H1 (cell line): ENCODE measurements at regions not wholly inside any gene's neighbourhood (a gene's known extent, or its start where the extent isn't known, plus 50 kb on each side); places are given as distances from the start of the nearest gene placed in this dataset.

Experiments used
- CTCF ChIA-PET: fragments of 300-600 bp; sonication (Branson Sonifier 250); formaldehyde crosslinking; loops from one replicate; lab custom pipeline; 2021; ENCODE audit not compliant: partially characterized antibody; lab: Charles Lee
- POLR2A ChIA-PET: fragments of 300-600 bp; sonication (Branson Sonifier 250); formaldehyde crosslinking; loops from one replicate; lab custom pipeline; 2021; ENCODE audit warnings: inconsistent platforms; ENCODE audit not compliant: partially characterized antibody; lab: Charles Lee
- DNase-seq, 2 experiments: peaks; one replicate each; pipeline versions ENCODE4 v3.0.0 to v3.0.0-alpha.2; 2010 to 2022; ENCODE audit warnings: low spot score in 2 of 2, low read depth in 1 of 2, mixed read lengths in 1 of 2
- FAIRE-seq: peaks from 2 replicates; lab custom pipeline; 2011; peaks lifted over from hg19 to GRCh38; lab: Jason Lieb, UNC
- H2AFZ ChIP-seq: 2 replicates; pipeline ENCODE4 v1.8.1; 2012; ENCODE audit warnings: low read length, inconsistent platforms
- H2AK5ac ChIP-seq: 2 replicates; pipeline ENCODE4 v1.6.1; 2013; ENCODE audit warnings: low read depth, low read length
- H2BK120ac ChIP-seq: replicated peaks from 2 replicates; pipeline ENCODE3; 2013; ENCODE audit warnings: low read depth, low read length, inconsistent platforms
- H2BK12ac ChIP-seq: 2 replicates; pipeline ENCODE4 v1.6.1; 2013; ENCODE audit warnings: low read depth, low read length
- H2BK15ac ChIP-seq: 2 replicates; pipeline ENCODE4 v1.6.1; 2013; ENCODE audit warnings: low read length
- H2BK20ac ChIP-seq: 2 replicates; pipeline ENCODE4 v1.6.1; 2013; ENCODE audit warnings: low read length
- H2BK5ac ChIP-seq: 2 replicates; pipeline ENCODE4 v1.6.1; 2013; ENCODE audit warnings: low read depth, low read length
- H3K14ac ChIP-seq: 2 replicates; pipeline ENCODE4 v1.6.1; 2013; ENCODE audit warnings: inconsistent platforms; ENCODE audit not compliant: insufficient read length
- H3K18ac ChIP-seq: 2 replicates; pipeline ENCODE4 v1.6.1; 2013; ENCODE audit warnings: low read length; ENCODE audit errors: extremely low read depth
- H3K23ac ChIP-seq: 2 replicates; pipeline ENCODE4 v1.6.1; 2013; ENCODE audit warnings: inconsistent platforms; ENCODE audit not compliant: insufficient read length
- H3K23me2 ChIP-seq: 2 replicates; pipeline ENCODE4 v1.6.1; 2013; ENCODE audit warnings: low read depth, low read length
- H3K27ac ChIP-seq: 2 replicates; pipeline ENCODE4 v1.6.1; 2011; ENCODE audit warnings: low read depth, low read length, inconsistent platforms
- H3K27me3 ChIP-seq, 4 experiments: replicated peaks in 1 of 4; 1 replicate in 1 of 4; 2 replicates in 3 of 4; pipeline versions ENCODE4 v1.6.1 to v1.8.1; 2011 to 2013; ENCODE audit warnings: low read length in 3 of 4, mild to moderate bottlenecking in 3 of 4, inconsistent platforms in 2 of 4, mixed read lengths in 2 of 4, moderate library complexity in 1 of 4; ENCODE audit not compliant: control insufficient read depth in 3 of 4, insufficient read depth in 3 of 4; ENCODE audit errors: extremely low read depth in 1 of 4
- H3K36me3 ChIP-seq, 4 experiments: 2 replicates each; pipeline versions ENCODE4 v1.6.1 to v1.8.1; 2011 to 2013; ENCODE audit warnings: mild to moderate bottlenecking in 4 of 4, low read length in 3 of 4, moderate library complexity in 2 of 4, control low read depth in 1 of 4, inconsistent platforms in 1 of 4; ENCODE audit not compliant: insufficient read depth in 4 of 4, control insufficient read depth in 2 of 4
- H3K4ac ChIP-seq: replicated peaks from 2 replicates; pipeline ENCODE3; 2013; ENCODE audit warnings: low read length, low read depth, mixed read lengths, inconsistent platforms; ENCODE audit not compliant: insufficient read length
- H3K4me1 ChIP-seq, 4 experiments: replicated peaks in 1 of 4; 1 replicate in 1 of 4; 2 replicates in 3 of 4; pipeline versions ENCODE4 v1.6.1 to v1.8.1; 2011 to 2013; ENCODE audit warnings: low read length in 3 of 4, inconsistent platforms in 2 of 4, mixed read lengths in 1 of 4; ENCODE audit not compliant: insufficient read depth in 4 of 4, control insufficient read depth in 3 of 4
- H3K4me2 ChIP-seq, 2 experiments: 2 replicates each; pipeline versions ENCODE4 v1.6.1 to v1.8.1; 2011 to 2013; ENCODE audit warnings: low read depth in 2 of 2, low read length in 2 of 2, control low read depth in 1 of 2, inconsistent platforms in 1 of 2, mild to moderate bottlenecking in 1 of 2; ENCODE audit not compliant: insufficient read depth in 1 of 2
- H3K4me3 ChIP-seq, 4 experiments: fragments of 200-600, 300-600 bp in 1 of 4; sonication (generic), shearing (Covaris generic), sonication (Bioruptor Twin) in 1 of 4; 2 replicates each; pipeline versions ENCODE4 v1.5.1 to v1.8.1; 2011 to 2016; ENCODE audit warnings: low read length in 4 of 4, low read depth in 3 of 4, control low read depth in 2 of 4, inconsistent platforms in 2 of 4, mild to moderate bottlenecking in 2 of 4, mixed read lengths in 1 of 4, moderate library complexity in 1 of 4; ENCODE audit not compliant: insufficient read depth in 2 of 4; ENCODE audit errors: extremely low read depth in 1 of 4
- H3K56ac ChIP-seq: replicated peaks from 2 replicates; pipeline ENCODE3; 2013; ENCODE audit warnings: low read depth, mild to moderate bottlenecking, mixed read lengths, low read length, inconsistent platforms; ENCODE audit not compliant: insufficient read length
- H3K79me1 ChIP-seq: 2 replicates; pipeline ENCODE4 v1.6.1; 2013; ENCODE audit warnings: low read depth, low read length, control low read depth
- H3K79me2 ChIP-seq, 2 experiments: 2 replicates each; pipeline versions ENCODE4 v1.6.1 to v1.8.1; 2012 to 2013; ENCODE audit warnings: low read length in 2 of 2, mild to moderate bottlenecking in 2 of 2, inconsistent platforms in 1 of 2; ENCODE audit not compliant: insufficient read depth in 2 of 2, control insufficient read depth in 1 of 2
- H3K9ac ChIP-seq, 4 experiments: replicated peaks in 1 of 4; 1 replicate in 1 of 4; 2 replicates in 3 of 4; pipeline versions ENCODE4 v1.6.1 to v1.8.1; 2011 to 2013; ENCODE audit warnings: low read depth in 3 of 4, low read length in 3 of 4, control low read depth in 2 of 4, mild to moderate bottlenecking in 2 of 4, moderate library complexity in 2 of 4, inconsistent platforms in 1 of 4; ENCODE audit errors: extremely low read depth in 1 of 4
- H3K9me3 ChIP-seq, 2 experiments: 2 replicates each; pipeline versions ENCODE4 v1.6.1 to v1.8.1; 2012 to 2013; ENCODE audit warnings: mild to moderate bottlenecking in 2 of 2, moderate library complexity in 2 of 2, control low read depth in 1 of 2, inconsistent platforms in 1 of 2, low read depth in 1 of 2, low read length in 1 of 2, mixed read lengths in 1 of 2; ENCODE audit not compliant: insufficient read depth in 2 of 2
- H4K20me1 ChIP-seq, 2 experiments: replicated peaks in 1 of 2; 2 replicates each; pipeline versions ENCODE3 to v1.8.1; 2011 to 2013; ENCODE audit warnings: inconsistent platforms in 2 of 2, low read length in 2 of 2, mild to moderate bottlenecking in 1 of 2; ENCODE audit not compliant: insufficient read depth in 2 of 2, control insufficient read depth in 1 of 2
- H4K5ac ChIP-seq: 2 replicates; pipeline ENCODE4 v1.6.1; 2013; ENCODE audit warnings: low read length, low read depth, mixed read lengths, inconsistent platforms; ENCODE audit not compliant: insufficient read length
- H4K8ac ChIP-seq: 2 replicates; pipeline ENCODE4 v1.8.0; 2013; ENCODE audit warnings: mild to moderate bottlenecking, moderate library complexity, low read length, inconsistent platforms; ENCODE audit not compliant: insufficient read depth; ENCODE audit errors: extremely low read depth
- H4K91ac ChIP-seq: replicated peaks from 2 replicates; pipeline ENCODE3; 2013; ENCODE audit warnings: low read length, mixed read lengths, inconsistent platforms; ENCODE audit not compliant: insufficient read length
- BRCA1 ChIP-seq: IDR thresholded peaks from 2 replicates; pipeline ENCODE4 v1.6.1; 2012; ENCODE audit warnings: low read depth, low read length, improper control_type of control experiment
- CBX5 ChIP-seq: fragments of 300-800, 300-1000 bp; sonication (generic); IDR thresholded peaks from 2 replicates; pipeline ENCODE4 v1.7.1; 2016; ENCODE audit warnings: antibody characterized with exemption, low read length, low read depth
- E2F6 ChIP-seq: IDR thresholded peaks from 2 replicates; pipeline ENCODE4 v1.6.1; 2012; ENCODE audit warnings: inconsistent platforms
- EZH2 ChIP-seq: fragments of 200-600 bp; sonication (generic); IDR thresholded peaks from 2 replicates; pipeline ENCODE4 v1.7.1; 2012; ENCODE audit warnings: low read depth, mild to moderate bottlenecking, moderate library complexity, low read length, inconsistent platforms; ENCODE audit not compliant: severe bottlenecking
- HDAC2 ChIP-seq, 2 experiments: fragments of 300-600 bp in 1 of 2; sonication (generic) in 1 of 2; IDR thresholded peaks; 2 replicates each; pipeline ENCODE4 v1.6.1; 2011 to 2012; ENCODE audit warnings: low read depth in 2 of 2, low read length in 2 of 2, mild to moderate bottlenecking in 2 of 2, moderate library complexity in 2 of 2, borderline replicate concordance in 1 of 2, inconsistent platforms in 1 of 2
- PHF8 ChIP-seq: fragments of 200-600 bp; sonication (generic); conservative IDR thresholded peaks from 2 replicates; pipeline ENCODE4 v1.7.1; 2012; ENCODE audit warnings: low read depth, mild to moderate bottlenecking, inconsistent platforms, low read length, moderate library complexity
- RXRA ChIP-seq: IDR thresholded peaks from 2 replicates; pipeline ENCODE4 v1.6.1; 2011; ENCODE audit warnings: low read depth, mild to moderate bottlenecking, low read length, moderate library complexity; ENCODE audit not compliant: insufficient read depth
- SP2 ChIP-seq: IDR thresholded peaks from 2 replicates; pipeline ENCODE4 v1.6.1; 2012; ENCODE audit warnings: mild to moderate bottlenecking, low read length, inconsistent platforms
- TCF12 ChIP-seq: IDR thresholded peaks from 2 replicates; pipeline ENCODE4 v1.6.1; 2011; ENCODE audit warnings: low read depth, mild to moderate bottlenecking, low read length
- TEAD4 ChIP-seq: IDR thresholded peaks from 2 replicates; pipeline ENCODE4 v1.6.1; 2012; ENCODE audit warnings: low read depth, low read length, inconsistent platforms, mixed read lengths
- WGBS, 2 experiments: shearing (Covaris generic) in 1 of 2; methylation state at CpG; one replicate each; pipeline versions ENCODE4 v1.1.6 to v1.1.7; 2013 to 2015; ENCODE audit warnings: low lambda C conversion rate in 2 of 2, mixed read lengths in 2 of 2, inconsistent platforms in 1 of 2, low coverage in 1 of 2, missing lambda C conversion rate in 1 of 2; ENCODE audit not compliant: insufficient replicate concordance in 2 of 2, insufficient coverage in 1 of 2, insufficient read length in 1 of 2; ENCODE audit errors: extremely low coverage in 1 of 2, missing lambda C conversion rate in 1 of 2; 5-methylcytosine and 5-hydroxymethylcytosine counted together

GRCh38 chr22:46072981-46073682, 77.2 kb upstream of the PPARA start:
- Histone ChIP-seq H2BK120ac (no peak overlapping the region), H4K91ac (no peak overlapping the region), H2BK20ac (no peak overlapping the region), H3K23ac (no peak overlapping the region), H3K79me2 (peaks cover 0 to 49% of the 10 kb centered on the region in 2 experiments; a peak in 3 of 4 replicates), H4K5ac (no peak overlapping the region), H3K23me2 (peaks cover 15% of the 10 kb centered on the region; the same call in 1 of the 2 replicates), H4K20me1 (peaks cover 0 to 1% of the 10 kb centered on the region in 2 experiments), H3K56ac (no peak overlapping the region), H3K79me1 (peaks cover 8% of the 10 kb centered on the region; the same call in 1 of the 2 replicates), H2BK12ac (no peak overlapping the region), H3K4ac (no peak overlapping the region), H2AK5ac (no peak overlapping the region), H2BK5ac (0 out of 2 replicates have a peak overlapping the region, but pooled peaks have one; percentile 26), H2BK15ac (no peak overlapping the region), H3K9ac (peak overlapping the region in 1 of 4 experiments; percentile 27; a peak in 3 of 7 replicates), H3K18ac (no peak overlapping the region), H3K27ac (no peak overlapping the region), H3K14ac (no peak overlapping the region), H3K9me3 (no peaks in the 10 kb centered on the region), H3K4me2 (peak overlapping the region; percentile 67 to 80), H3K36me3 (no peaks in the 10 kb centered on the region), H3K27me3 (peaks cover 8 to 44% (median 34%) of the 10 kb centered on the region in 4 experiments), H2AFZ (no peak overlapping the region), H3K4me3 (peak overlapping the region; percentile 47 to 67 (median 56)), H3K4me1 (peaks cover 0 to 48% (median 36%) of the 10 kb centered on the region in 4 experiments; a peak in 6 of 7 replicates), H4K8ac (no peak overlapping the region)
- DNase-seq (no peak), FAIRE-seq (no peak)
- ChIA-PET POLR2A (interaction anchor here (0.6 to 1.5 kb wide), 2 partner anchors 26 to 64 kb away, joined by 3 to 4 read pairs; no protein-coding TSS in a partner anchor), CTCF (interaction anchor here (0.7 to 2.5 kb wide), 6 partner anchors 12 to 490 kb away, joined by 3 to 11 read pairs (median 8); no protein-coding TSS in a partner anchor)
- no peak for TF ChIP-seq E2F6
- TF ChIP-seq PHF8, result no peak
- no peak for TF ChIP-seq BRCA1
- TF ChIP-seq HDAC2 (IDR thresholded peaks at IDR 0.05; ENCODE audit: borderline replicate concordance in 1 of 2, low read depth in 2 of 2, low read length in 2 of 2), result no peak
- no peak for TF ChIP-seq RXRA
- no peak for TF ChIP-seq EZH2
- TF ChIP-seq CBX5, result no peak
- no peak for TF ChIP-seq TCF12
- no peak for TF ChIP-seq TEAD4
- no peak for TF ChIP-seq SP2
- WGBS, 2 experiments, result 65% methylated on average over 16 of the region's 16 CpGs; no CpG with 5 or more reads in 1 of the 2 experiments
